ENCODE measurements at regions not wholly inside any gene's neighbourhood (a gene's known extent, or its start where the extent isn't known, plus 50 kb on each side); places are given as distances from the start of the nearest gene placed in this dataset.
"Not testable (repeated sequence)": the region's sequence is repeated elsewhere in the genome, so short reads cannot be mapped to it uniquely, and the experiment has no call there.

DNA sequence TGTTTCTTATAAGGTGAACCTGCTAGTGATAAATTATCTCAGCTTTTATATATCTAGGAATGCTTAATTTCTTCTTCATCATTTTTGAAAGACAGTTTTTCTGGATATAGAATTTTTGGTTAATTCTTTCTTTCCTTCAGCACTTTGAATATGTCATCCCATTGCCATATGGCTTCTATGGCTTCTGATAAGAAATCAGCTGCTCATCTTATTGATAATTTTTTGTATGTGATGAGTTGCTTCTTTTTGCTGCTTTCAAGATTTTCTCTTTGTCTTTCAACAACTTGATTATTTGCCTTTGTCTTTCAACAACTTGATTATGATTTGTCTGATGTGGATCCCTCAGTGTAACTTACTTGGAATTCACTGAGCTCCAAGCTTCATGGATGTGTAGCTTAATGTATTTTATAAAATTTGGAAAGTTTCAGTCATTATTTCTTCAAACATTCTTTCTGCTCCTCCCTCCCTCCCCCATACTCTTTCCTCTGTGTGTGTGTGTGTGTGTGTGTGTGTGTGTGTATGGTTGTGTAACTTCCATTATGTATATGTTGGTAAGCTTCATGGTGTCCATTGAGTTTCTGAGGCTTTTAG lies 243.9 kb downstream of the TLE1 start:
- H3K36me3 Mint-ChIP-seq: peaks cover 0 to 1% (median 0%) of the 10 kb centered on the region in 3 donors
- no peak for DNase-seq
- Histone ChIP-seq H3K4me1 (ENCODE audit: insufficient read depth, low read length) (no peaks in the 10 kb centered on the region), H3K9me3 (ENCODE audit: low read length) (no peaks in the 10 kb centered on the region), H3K4me3 (ENCODE audit: low read length) (no peak overlapping the region), H3K27ac (ENCODE audit: low read depth, low read length) (no peak overlapping the region), H3K36me3 (ENCODE audit: insufficient read depth, low read length) (no peaks in the 10 kb centered on the region), H3K27me3 (ENCODE audit: insufficient read depth, low read length, poor library complexity, severe bottlenecking) (no peaks in the 10 kb centered on the region)
- no peak overlapping the region for H3K27ac Mint-ChIP-seq
- H3K9me3 Mint-ChIP-seq: peaks cover 14 to 38% (median 26%) of the 10 kb centered on the region in 5 donors
- ChIA-PET POLR2A (no interaction called here), CTCF (no interaction called here)
- no peaks in the 10 kb centered on the region for H3K4me1 Mint-ChIP-seq
- no peak overlapping the region for H3K4me3 Mint-ChIP-seq
- no peaks in the 10 kb centered on the region for H3K27me3 Mint-ChIP-seq

DNA sequence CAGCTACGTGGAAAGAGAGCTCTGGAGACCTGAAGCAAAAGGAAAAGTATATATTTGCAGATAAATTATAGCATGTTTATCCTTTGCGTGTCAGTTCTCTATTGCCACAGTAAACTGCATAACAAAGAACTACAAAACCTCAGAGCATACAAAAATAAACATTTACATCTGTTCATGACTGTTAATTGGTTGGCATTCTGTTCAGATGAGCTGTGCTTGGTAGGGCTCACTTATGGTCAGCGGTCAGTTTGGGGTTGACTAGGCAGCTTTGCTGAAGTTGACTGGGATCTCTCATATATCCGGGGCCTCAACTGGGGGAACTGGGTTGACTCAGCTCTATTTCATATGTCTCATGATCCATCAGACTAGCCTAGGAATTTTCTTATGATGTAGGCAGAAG lies 257.7 kb downstream of the TLE1 start:
- H3K9me3 ChIP-seq (ENCODE audit: low read length): no peaks in the 10 kb centered on the region
- H3K4me3 Mint-ChIP-seq: no peak overlapping the region
- H3K36me3 Mint-ChIP-seq: no peaks in the 10 kb centered on the region
- H3K36me3 ChIP-seq (ENCODE audit: insufficient read depth, low read length): no peaks in the 10 kb centered on the region
- ChIA-PET CTCF (no interaction called here), POLR2A (no interaction called here)
- no peak overlapping the region for H3K27ac ChIP-seq (ENCODE audit: low read depth, low read length)
- no peaks in the 10 kb centered on the region for H3K4me1 Mint-ChIP-seq
- H3K9me3 Mint-ChIP-seq: peaks cover 6 to 26% (median 18%) of the 10 kb centered on the region in 5 donors
- no peak for DNase-seq
- H3K4me1 ChIP-seq (ENCODE audit: insufficient read depth, low read length): no peaks in the 10 kb centered on the region
- no peak overlapping the region for H3K27ac Mint-ChIP-seq
- H3K27me3 ChIP-seq (ENCODE audit: insufficient read depth, low read length, poor library complexity, severe bottlenecking): no peaks in the 10 kb centered on the region
- no peak overlapping the region for H3K4me3 ChIP-seq (ENCODE audit: low read length)
- no peaks in the 10 kb centered on the region for H3K27me3 Mint-ChIP-seq

DNA sequence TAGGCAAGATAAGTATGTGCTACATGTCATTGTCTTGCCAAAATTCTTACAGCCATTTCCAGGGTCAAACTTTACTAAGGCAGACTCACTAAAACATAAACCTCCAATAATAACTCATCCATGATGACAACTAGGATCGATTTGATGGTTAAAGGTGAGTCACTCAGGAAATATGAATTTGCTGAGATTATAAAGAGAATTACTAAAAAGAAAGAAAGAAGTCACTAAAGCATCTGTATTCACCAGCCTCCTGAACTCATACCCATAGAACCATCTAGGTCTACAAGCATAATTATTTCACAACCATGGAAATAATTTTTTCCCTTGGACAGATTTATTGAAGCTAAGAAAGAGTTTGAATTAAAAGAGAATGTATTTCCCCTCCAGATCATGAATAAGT lies 258.6 kb downstream of the TLE1 start:
- no peak for DNase-seq
- Histone ChIP-seq H3K27ac (ENCODE audit: low read depth, low read length) (no peak overlapping the region), H3K36me3 (ENCODE audit: insufficient read depth, low read length) (no peaks in the 10 kb centered on the region), H3K4me1 (ENCODE audit: insufficient read depth, low read length) (no peaks in the 10 kb centered on the region), H3K27me3 (ENCODE audit: insufficient read depth, low read length, poor library complexity, severe bottlenecking) (no peaks in the 10 kb centered on the region), H3K4me3 (ENCODE audit: low read length) (no peak overlapping the region), H3K9me3 (ENCODE audit: low read length) (no peaks in the 10 kb centered on the region)
- H3K4me1 Mint-ChIP-seq: no peaks in the 10 kb centered on the region
- no peak overlapping the region for H3K27ac Mint-ChIP-seq
- H3K27me3 Mint-ChIP-seq: no peaks in the 10 kb centered on the region
- ChIA-PET POLR2A (no interaction called here), CTCF (no interaction called here)
- peaks cover 9 to 26% (median 18%) of the 10 kb centered on the region in 5 donors for H3K9me3 Mint-ChIP-seq
- no peaks in the 10 kb centered on the region for H3K36me3 Mint-ChIP-seq
- H3K4me3 Mint-ChIP-seq: no peak overlapping the region

DNA sequence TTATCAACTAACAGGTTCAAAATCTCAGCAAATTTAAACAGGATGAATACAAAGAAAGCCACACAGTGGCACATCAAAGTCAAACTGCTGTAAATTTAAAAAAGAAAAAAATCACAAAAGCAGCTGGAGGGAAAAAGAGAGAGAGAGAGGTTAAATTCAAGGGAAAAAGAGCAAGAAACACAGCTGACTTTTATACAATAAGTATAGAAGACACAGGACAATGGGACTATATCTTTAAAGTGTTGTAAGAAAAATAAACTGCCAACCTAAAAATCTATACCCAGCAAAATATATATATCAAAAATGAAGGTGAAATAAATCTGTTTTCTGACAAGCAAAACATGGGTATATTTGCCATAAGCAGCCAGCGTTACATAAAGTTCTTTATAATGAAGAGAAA lies 261.5 kb downstream of the TLE1 start:
- Mint-ChIP-seq H3K9me3 (peaks cover 14 to 32% (median 20%) of the 10 kb centered on the region in 5 donors), H3K27ac (no peak overlapping the region), H3K4me3 (no peak overlapping the region), H3K27me3 (no peaks in the 10 kb centered on the region), H3K36me3 (no peaks in the 10 kb centered on the region), H3K4me1 (no peaks in the 10 kb centered on the region)
- CTCF ChIA-PET: no interaction called here
- POLR2A ChIA-PET: no interaction called here
- H3K36me3 ChIP-seq (ENCODE audit: insufficient read depth, low read length): no peaks in the 10 kb centered on the region
- H3K27ac ChIP-seq (ENCODE audit: low read depth, low read length): no peak overlapping the region
- H3K4me3 ChIP-seq (ENCODE audit: low read length): no peak overlapping the region
- no peaks in the 10 kb centered on the region for H3K9me3 ChIP-seq (ENCODE audit: low read length)
- no peaks in the 10 kb centered on the region for H3K27me3 ChIP-seq (ENCODE audit: insufficient read depth, low read length, poor library complexity, severe bottlenecking)
- no peaks in the 10 kb centered on the region for H3K4me1 ChIP-seq (ENCODE audit: insufficient read depth, low read length)
- DNase-seq: no peak

DNA sequence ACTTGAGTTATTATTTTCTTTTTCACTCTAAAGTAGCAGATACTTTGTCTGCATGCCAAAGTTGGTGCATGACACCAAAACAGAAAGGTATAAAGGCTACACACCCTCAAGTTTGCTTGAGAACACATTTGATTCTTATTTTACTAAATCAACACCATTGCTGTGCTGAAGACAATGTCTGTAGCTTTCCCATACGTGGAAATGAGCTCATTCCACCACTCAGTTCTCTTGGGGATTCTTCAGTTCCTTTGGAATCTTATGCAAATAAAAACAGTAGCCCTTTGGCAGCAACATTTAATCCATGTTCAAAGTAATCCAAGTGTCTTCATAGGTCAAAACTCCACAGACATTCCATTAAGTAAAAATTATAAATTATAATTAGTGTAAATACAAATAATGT lies 264.9 kb downstream of the TLE1 start:
- POLR2A ChIA-PET: no interaction called here
- no peaks in the 10 kb centered on the region for H3K27me3 Mint-ChIP-seq
- H3K9me3 ChIP-seq (ENCODE audit: low read length): no peaks in the 10 kb centered on the region
- no peaks in the 10 kb centered on the region for H3K36me3 ChIP-seq (ENCODE audit: insufficient read depth, low read length)
- DNase-seq: no peak
- H3K36me3 Mint-ChIP-seq: no peaks in the 10 kb centered on the region
- peaks cover 10 to 31% (median 12%) of the 10 kb centered on the region in 5 donors for H3K9me3 Mint-ChIP-seq
- no peak overlapping the region for H3K27ac Mint-ChIP-seq
- H3K27me3 ChIP-seq (ENCODE audit: insufficient read depth, low read length, poor library complexity, severe bottlenecking): no peaks in the 10 kb centered on the region
- H3K4me3 Mint-ChIP-seq: no peak overlapping the region
- no peak overlapping the region for H3K4me3 ChIP-seq (ENCODE audit: low read length)
- H3K4me1 Mint-ChIP-seq: no peaks in the 10 kb centered on the region
- CTCF ChIA-PET: no interaction called here
- H3K27ac ChIP-seq (ENCODE audit: low read depth, low read length): no peak overlapping the region
- H3K4me1 ChIP-seq (ENCODE audit: insufficient read depth, low read length): no peaks in the 10 kb centered on the region

DNA sequence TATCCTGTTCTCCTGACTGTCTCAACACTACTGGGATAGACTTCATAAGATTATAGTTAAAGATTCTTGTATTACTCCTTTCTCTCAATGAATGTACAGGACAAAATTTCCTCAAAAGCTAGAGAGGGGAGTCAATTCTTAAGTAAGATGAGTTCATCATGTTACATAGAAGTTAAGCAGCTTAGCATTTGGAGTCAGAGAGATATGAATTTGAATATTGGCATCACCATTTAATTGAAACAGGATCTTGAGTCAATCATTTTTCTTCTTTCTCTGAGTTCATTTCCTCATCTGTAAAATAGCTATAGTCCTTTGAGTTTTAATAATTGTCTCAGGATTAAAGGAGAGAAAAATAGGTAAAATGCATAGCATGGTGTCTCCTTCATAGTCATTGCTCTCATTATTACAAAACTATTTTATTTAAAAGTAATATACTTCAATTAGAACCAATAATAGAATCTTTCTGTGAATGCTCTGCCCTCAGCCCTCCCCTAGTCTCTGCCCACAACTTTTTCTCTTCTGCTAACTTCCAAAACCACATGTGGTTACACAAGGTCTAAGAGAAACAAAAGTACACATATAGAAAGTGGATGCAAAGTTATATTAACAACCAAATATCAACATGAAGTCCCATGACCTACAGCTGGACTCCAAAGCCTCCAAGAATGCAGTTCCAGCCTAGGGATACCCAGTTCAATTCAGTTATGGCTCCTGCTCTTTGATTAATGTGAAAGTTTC lies 265.6 kb downstream of the TLE1 start:
- Histone ChIP-seq H3K4me1 (ENCODE audit: insufficient read depth, low read length) (no peaks in the 10 kb centered on the region), H3K9me3 (ENCODE audit: low read length) (no peaks in the 10 kb centered on the region), H3K27ac (ENCODE audit: low read depth, low read length) (no peak overlapping the region), H3K4me3 (ENCODE audit: low read length) (no peak overlapping the region), H3K27me3 (ENCODE audit: insufficient read depth, low read length, poor library complexity, severe bottlenecking) (no peaks in the 10 kb centered on the region), H3K36me3 (ENCODE audit: insufficient read depth, low read length) (no peaks in the 10 kb centered on the region)
- POLR2A ChIA-PET: no interaction called here
- H3K27ac Mint-ChIP-seq: no peak overlapping the region
- no peaks in the 10 kb centered on the region for H3K36me3 Mint-ChIP-seq
- H3K9me3 Mint-ChIP-seq: peaks cover 10 to 30% (median 12%) of the 10 kb centered on the region in 5 donors
- H3K27me3 Mint-ChIP-seq: no peaks in the 10 kb centered on the region
- H3K4me1 Mint-ChIP-seq: no peaks in the 10 kb centered on the region
- no peak for DNase-seq
- H3K4me3 Mint-ChIP-seq: no peak overlapping the region
- CTCF ChIA-PET: no interaction called here

DNA sequence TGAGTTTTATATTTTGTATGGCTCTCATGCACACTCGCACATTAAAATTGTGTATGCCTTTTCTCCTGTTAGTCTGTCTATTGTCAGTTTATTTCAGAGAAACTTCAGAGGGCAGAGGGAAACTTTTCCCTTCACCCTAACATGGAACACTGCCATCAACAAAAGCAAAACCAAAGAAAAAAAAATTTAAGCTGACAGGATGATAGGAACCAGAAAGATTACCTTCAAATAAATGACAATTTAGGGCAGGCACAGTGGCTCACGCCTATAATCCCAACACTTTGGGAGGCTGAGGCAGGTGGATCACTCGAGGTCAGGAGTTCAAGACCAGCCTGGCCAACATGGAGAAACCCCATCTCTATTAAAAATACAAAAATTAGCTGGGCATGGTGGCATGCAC lies 268.3 kb downstream of the TLE1 start:
- H3K36me3 Mint-ChIP-seq; H3K4me3 ChIP-seq (ENCODE audit: low read length); H3K27me3 ChIP-seq (ENCODE audit: insufficient read depth, low read length, poor library complexity, severe bottlenecking); H3K27ac Mint-ChIP-seq; H3K9me3 ChIP-seq (ENCODE audit: low read length); H3K4me1 Mint-ChIP-seq; POLR2A ChIA-PET; H3K36me3 ChIP-seq (ENCODE audit: insufficient read depth, low read length); H3K27me3 Mint-ChIP-seq; CTCF ChIA-PET; DNase-seq; H3K4me1 ChIP-seq (ENCODE audit: insufficient read depth, low read length); H3K4me3 Mint-ChIP-seq; H3K27ac ChIP-seq (ENCODE audit: low read depth, low read length): not testable (repeated sequence)
- peaks cover 2 to 19% (median 7%) of the 10 kb centered on the region in 5 donors for H3K9me3 Mint-ChIP-seq

DNA sequence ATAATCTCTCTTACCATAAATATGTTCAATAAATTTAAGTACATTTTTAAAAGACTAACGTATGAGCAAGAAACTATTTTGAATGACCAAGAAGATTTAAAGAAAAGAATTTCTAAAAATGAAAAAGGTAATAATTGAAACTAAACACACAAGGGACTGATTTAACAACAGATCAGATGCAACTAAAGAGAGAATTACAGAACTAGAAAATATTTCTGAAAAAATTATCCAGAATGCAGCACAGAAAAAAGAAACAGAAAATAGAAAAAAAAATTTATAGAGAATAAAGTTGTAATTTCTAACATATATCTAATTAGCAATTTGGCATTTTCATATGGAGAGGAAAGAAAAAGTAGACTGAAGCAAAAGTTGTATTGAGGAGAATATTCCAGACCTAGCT lies 269.3 kb downstream of the TLE1 start:
- POLR2A ChIA-PET: no interaction called here
- Histone ChIP-seq H3K36me3 (ENCODE audit: insufficient read depth, low read length) (no peaks in the 10 kb centered on the region), H3K9me3 (ENCODE audit: low read length) (no peaks in the 10 kb centered on the region), H3K27ac (ENCODE audit: low read depth, low read length) (no peak overlapping the region), H3K4me1 (ENCODE audit: insufficient read depth, low read length) (no peaks in the 10 kb centered on the region), H3K27me3 (ENCODE audit: insufficient read depth, low read length, poor library complexity, severe bottlenecking) (no peaks in the 10 kb centered on the region), H3K4me3 (ENCODE audit: low read length) (no peak overlapping the region)
- CTCF ChIA-PET: no interaction called here
- Mint-ChIP-seq H3K4me1 (no peaks in the 10 kb centered on the region), H3K9me3 (peaks cover 0 to 21% (median 2%) of the 10 kb centered on the region in 5 donors), H3K36me3 (no peaks in the 10 kb centered on the region), H3K27me3 (peaks cover 0 to 2% of the 10 kb centered on the region in 2 donors), H3K27ac (no peak overlapping the region), H3K4me3 (no peak overlapping the region)
- DNase-seq: no peak
